ENCODE measurements at regions not wholly inside any gene's neighbourhood (a gene's known extent, or its start where the extent isn't known, plus 50 kb on each side); places are given as distances from the start of the nearest gene placed in this dataset.

DNA sequence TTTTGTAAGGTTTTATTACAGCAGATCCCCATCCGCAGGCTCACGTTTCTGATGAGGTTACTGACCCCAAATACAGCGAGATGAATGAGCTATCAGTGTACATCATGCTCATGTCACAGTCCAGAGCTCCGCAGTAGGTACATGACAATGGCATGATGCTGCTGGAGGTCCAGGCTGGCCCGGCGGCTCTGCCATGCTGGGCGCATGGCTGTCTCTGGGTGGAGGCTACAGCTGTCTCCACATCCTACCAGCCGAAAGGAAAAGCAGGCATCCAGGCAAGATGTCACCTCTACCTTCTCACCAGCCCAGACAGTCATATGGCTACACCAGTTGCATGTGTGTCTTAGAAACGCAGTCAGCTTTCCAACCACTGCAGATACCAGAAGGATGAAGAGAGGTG is 90.9 kb upstream of the RNF32 start:
- TF ChIP-seq, protein P1, sequence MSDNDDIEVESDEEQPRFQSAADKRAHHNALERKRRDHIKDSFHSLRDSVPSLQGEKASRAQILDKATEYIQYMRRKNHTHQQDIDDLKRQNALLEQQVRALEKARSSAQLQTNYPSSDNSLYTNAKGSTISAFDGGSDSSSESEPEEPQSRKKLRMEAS (IDR thresholded peaks at IDR 0.05; ENCODE audit: insufficient read depth, insufficient read length), result no peak
- TF ChIP-seq JUN (IDR thresholded peaks at IDR 0.05; ENCODE audit: borderline replicate concordance, insufficient read depth, insufficient read length, low read depth) (no peak), GATA2 (IDR thresholded peaks at IDR 0.05; ENCODE audit: insufficient read depth, insufficient read length, low read depth, low read length) (no peak), FOS (IDR thresholded peaks at IDR 0.05; ENCODE audit: borderline replicate concordance, insufficient read depth, low read length) (no peak), EZH2 (IDR thresholded peaks at IDR 0.05; ENCODE audit: borderline replicate concordance, low read depth, low read length, severe bottlenecking) (no peak), POLR2A (IDR thresholded peaks at IDR 0.05; ENCODE audit: low read depth, low read length) (no peak), POLR2AphosphoS5 (IDR thresholded peaks at IDR 0.05; ENCODE audit: insufficient read depth, low read depth, low read length) (no peak), MYC (IDR thresholded peaks at IDR 0.05; ENCODE audit: low read depth, low read length) (no peak)
- TF ChIP-seq, protein P2, sequence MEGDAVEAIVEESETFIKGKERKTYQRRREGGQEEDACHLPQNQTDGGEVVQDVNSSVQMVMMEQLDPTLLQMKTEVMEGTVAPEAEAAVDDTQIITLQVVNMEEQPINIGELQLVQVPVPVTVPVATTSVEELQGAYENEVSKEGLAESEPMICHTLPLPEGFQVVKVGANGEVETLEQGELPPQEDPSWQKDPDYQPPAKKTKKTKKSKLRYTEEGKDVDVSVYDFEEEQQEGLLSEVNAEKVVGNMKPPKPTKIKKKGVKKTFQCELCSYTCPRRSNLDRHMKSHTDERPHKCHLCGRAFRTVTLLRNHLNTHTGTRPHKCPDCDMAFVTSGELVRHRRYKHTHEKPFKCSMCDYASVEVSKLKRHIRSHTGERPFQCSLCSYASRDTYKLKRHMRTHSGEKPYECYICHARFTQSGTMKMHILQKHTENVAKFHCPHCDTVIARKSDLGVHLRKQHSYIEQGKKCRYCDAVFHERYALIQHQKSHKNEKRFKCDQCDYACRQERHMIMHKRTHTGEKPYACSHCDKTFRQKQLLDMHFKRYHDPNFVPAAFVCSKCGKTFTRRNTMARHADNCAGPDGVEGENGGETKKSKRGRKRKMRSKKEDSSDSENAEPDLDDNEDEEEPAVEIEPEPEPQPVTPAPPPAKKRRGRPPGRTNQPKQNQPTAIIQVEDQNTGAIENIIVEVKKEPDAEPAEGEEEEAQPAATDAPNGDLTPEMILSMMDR (IDR thresholded peaks at IDR 0.05; ENCODE audit: extremely low read depth in 1 of 2, insufficient read depth in 1 of 2, low read depth in 1 of 2, low read length in 2 of 2), result no peak
- no peak overlapping the region for H3K27ac ChIP-seq (ENCODE audit: insufficient read depth, low read depth, low read length)
- intact Hi-C loops (cut with micrococcal nuclease), result no loop called here
- CTCF ChIA-PET, result no interaction called here
- DNase-seq (ENCODE audit: low read depth, low spot score) (no peak), FAIRE-seq (no peak)
- no peak overlapping the region for H3K4me3 ChIP-seq (replicated peaks in 1 of 3; ENCODE audit: insufficient read depth in 1 of 3, low read depth in 1 of 3, low read length in 3 of 3)
- no TSS peak for BruUV-seq (replicated peaks)
- H3K4me1 ChIP-seq (ENCODE audit: control insufficient read depth, extremely low read depth, insufficient read depth, low read length), result no peaks in the 10 kb centered on the region
- H3K36me3 ChIP-seq (ENCODE audit: control insufficient read depth in 2 of 2, extremely low read depth in 1 of 2, insufficient read depth in 2 of 2, low read length in 2 of 2), result no peaks in the 10 kb centered on the region
- no peaks in the 10 kb centered on the region for H4K20me1 ChIP-seq (replicated peaks; ENCODE audit: control insufficient read depth, extremely low read depth, insufficient read depth, low read length)
- H3K79me2 ChIP-seq (ENCODE audit: control insufficient read depth, insufficient read depth, low read length), result no peaks in the 10 kb centered on the region
- H3K27me3 ChIP-seq (ENCODE audit: control insufficient read depth in 2 of 2, insufficient read depth in 2 of 2, low read length in 2 of 2), result no peaks in the 10 kb centered on the region
- H3K9ac ChIP-seq (replicated peaks; ENCODE audit: extremely low read depth, insufficient read depth, low read length), result no peak overlapping the region
- dilution Hi-C loops (cut with MboI; ENCODE audit: extremely low pct_ligation_motif_present, low sequenced_read_pairs), result no loop called here
- H3K9me1 ChIP-seq (replicated peaks; ENCODE audit: control insufficient read depth, extremely low read depth, insufficient read depth, low read length), result no peaks in the 10 kb centered on the region
- POLR2A ChIA-PET, result no interaction called here
- no peak overlapping the region for H2AFZ ChIP-seq (ENCODE audit: low read depth, low read length)
- no peaks in the 10 kb centered on the region for H3K9me3 ChIP-seq (replicated peaks; ENCODE audit: control insufficient read depth, insufficient read depth, low read length)
- H3K4me2 ChIP-seq (ENCODE audit: insufficient read depth, low read length), result no peak overlapping the region
